ENCODE measurements at regions not wholly inside any gene's neighbourhood (a gene's known extent, or its start where the extent isn't known, plus 50 kb on each side); places are given as distances from the start of the nearest gene placed in this dataset.

- Histone ChIP-seq H3K36me3 (ENCODE audit: control insufficient read depth, insufficient read depth, low read length) (no peaks in the 10 kb centered on the region), H3K27me3 (ENCODE audit: control insufficient read depth, insufficient read depth, low read length, poor library complexity, severe bottlenecking) (peaks cover 8% of the 10 kb centered on the region), H3K27ac (ENCODE audit: low read depth, low read length) (no peak overlapping the region), H3K9me3 (ENCODE audit: control insufficient read depth, low read length) (no peaks in the 10 kb centered on the region), H3K9ac (ENCODE audit: extremely low read depth, low read length, poor library complexity, severe bottlenecking) (no peak overlapping the region), H3K4me3 (ENCODE audit: low read length) (no peak overlapping the region), H3K4me1 (ENCODE audit: control insufficient read depth, insufficient read depth, low read length) (no peaks in the 10 kb centered on the region)
- no peak overlapping the region for H3K4me3 Mint-ChIP-seq
- TF ChIP-seq CTCF (conservative IDR thresholded peaks at IDR 0.05): peak; percentile 66
- no peaks in the 10 kb centered on the region for H3K9me3 Mint-ChIP-seq
- 78 to 91% methylated on average over 4 to 10 of the region's 10 CpGs for WGBS, 2 experiments (ENCODE audit: insufficient coverage in 1 of 2, insufficient read length in 1 of 2)
- peaks cover 8% of the 10 kb centered on the region for H3K4me1 Mint-ChIP-seq
- no peaks in the 10 kb centered on the region for H3K36me3 Mint-ChIP-seq (ENCODE audit: low read depth)
- peaks cover 5% of the 10 kb centered on the region for H3K27me3 Mint-ChIP-seq (ENCODE audit: insufficient read depth)
- peak; percentile 75 for DNase-seq
- no peak overlapping the region for H3K27ac Mint-ChIP-seq
Observed at GRCh38 chr3:44065311-44066094, 176.2 kb upstream of the TOPAZ1 start.

- no peaks in the 10 kb centered on the region for H3K9me3 ChIP-seq (ENCODE audit: control insufficient read depth, low read length)
- Mint-ChIP-seq H3K4me3 (no peak overlapping the region), H3K4me1 (peaks cover 6% of the 10 kb centered on the region), H3K27ac (no peak overlapping the region), H3K9me3 (no peaks in the 10 kb centered on the region), H3K27me3 (ENCODE audit: insufficient read depth) (peaks cover 5% of the 10 kb centered on the region), H3K36me3 (ENCODE audit: low read depth) (no peaks in the 10 kb centered on the region)
- H3K4me1 ChIP-seq (ENCODE audit: control insufficient read depth, insufficient read depth, low read length): no peaks in the 10 kb centered on the region
- no peak overlapping the region for H3K4me3 ChIP-seq (ENCODE audit: low read length)
- TF ChIP-seq CTCF (conservative IDR thresholded peaks at IDR 0.05): no peak
- H3K36me3 ChIP-seq (ENCODE audit: control insufficient read depth, insufficient read depth, low read length): no peaks in the 10 kb centered on the region
- H3K27me3 ChIP-seq (ENCODE audit: control insufficient read depth, insufficient read depth, low read length, poor library complexity, severe bottlenecking): peaks cover 8% of the 10 kb centered on the region
- 78 to 100% methylated on average over 1 to 3 of the region's 3 CpGs for WGBS, 2 experiments (ENCODE audit: insufficient coverage in 1 of 2, insufficient read length in 1 of 2)
- no peak for DNase-seq
- no peak overlapping the region for H3K9ac ChIP-seq (ENCODE audit: extremely low read depth, low read length, poor library complexity, severe bottlenecking)
- H3K27ac ChIP-seq (ENCODE audit: low read depth, low read length): no peak overlapping the region
Observed at GRCh38 chr3:44066806-44067205, 174.9 kb upstream of the TOPAZ1 start.

- Histone ChIP-seq H3K27me3 (ENCODE audit: control insufficient read depth, insufficient read depth, low read length, poor library complexity, severe bottlenecking) (peaks cover 8% of the 10 kb centered on the region), H3K9ac (ENCODE audit: extremely low read depth, low read length, poor library complexity, severe bottlenecking) (no peak overlapping the region), H3K4me1 (ENCODE audit: control insufficient read depth, insufficient read depth, low read length) (no peaks in the 10 kb centered on the region), H3K9me3 (ENCODE audit: control insufficient read depth, low read length) (no peaks in the 10 kb centered on the region), H3K27ac (ENCODE audit: low read depth, low read length) (no peak overlapping the region), H3K4me3 (ENCODE audit: low read length) (no peak overlapping the region), H3K36me3 (ENCODE audit: control insufficient read depth, insufficient read depth, low read length) (no peaks in the 10 kb centered on the region)
- 84 to 86% methylated on average over 3 to 6 of the region's 6 CpGs for WGBS, 2 experiments (ENCODE audit: insufficient coverage in 1 of 2, insufficient read length in 1 of 2)
- H3K9me3 Mint-ChIP-seq: no peaks in the 10 kb centered on the region
- H3K27me3 Mint-ChIP-seq (ENCODE audit: insufficient read depth): peaks cover 3% of the 10 kb centered on the region
- DNase-seq: no peak
- H3K36me3 Mint-ChIP-seq (ENCODE audit: low read depth): no peaks in the 10 kb centered on the region
- no peak overlapping the region for H3K27ac Mint-ChIP-seq
- H3K4me1 Mint-ChIP-seq: peaks cover 2% of the 10 kb centered on the region
- no peak overlapping the region for H3K4me3 Mint-ChIP-seq
- no peak for TF ChIP-seq CTCF (conservative IDR thresholded peaks at IDR 0.05)
Observed at GRCh38 chr3:44067431-44067830, 174.3 kb upstream of the TOPAZ1 start.
